Right atrium auricular region (tissue), 2 donors: ENCODE measurements at regions not wholly inside any gene's neighbourhood (a gene's known extent, or its start where the extent isn't known, plus 50 kb on each side); places are given as distances from the start of the nearest gene placed in this dataset.

Experiments
- DNase-seq: peaks from one replicate; pipeline ENCODE4 v3.0.0-alpha.2; 2019; ENCODE audit warnings: low spot score
- H3K27ac ChIP-seq, 2 donors: fragments of 200-600 bp; sonication (generic); 1 replicate in 1 of 2; 2 replicates in 1 of 2; pipeline ENCODE4 v1.5.1; 2016 to 2019
- H3K27me3 ChIP-seq, 2 donors: fragments of 200-600 bp; sonication (generic); one replicate each; pipeline versions ENCODE4 v1.5.1 to v1.6.0; 2017 to 2019
- H3K36me3 ChIP-seq: fragments of 200-600 bp; sonication (generic); one replicate; pipeline ENCODE4 v1.5.1; 2016
- H3K4me1 ChIP-seq, 2 donors: fragments of 200-600 bp; sonication (generic); one replicate each; pipeline versions ENCODE4 v1.5.1 to v1.6.0; 2017 to 2019
- H3K4me3 ChIP-seq, 2 donors: fragments of 200-600 bp; sonication (generic); 1 replicate in 1 of 2; 2 replicates in 1 of 2; pipeline ENCODE4 v1.5.1; 2017 to 2019; ENCODE audit warnings: mild to moderate bottlenecking in 1 of 2, moderate library complexity in 1 of 2
- H3K9me3 ChIP-seq, 2 donors: fragments of 200-600 bp; sonication (generic); one replicate each; pipeline ENCODE4 v1.5.1; 2019
- CTCF ChIP-seq, 2 donors: fragments of 200-600 bp; sonication (generic); IDR thresholded peaks; one replicate each; pipeline ENCODE4 v1.5.1; 2019; ENCODE audit warnings: antibody characterized with exemption in 2 of 2

GRCh38 chr5:74113927-74114326, 487.9 kb downstream of the ARHGEF28 start:
- TF ChIP-seq CTCF (IDR thresholded peaks at IDR 0.05) = no peak
- H3K4me3 ChIP-seq = no peak overlapping the region
- H3K36me3 ChIP-seq = no peaks in the 10 kb centered on the region
- H3K27ac ChIP-seq = no peak overlapping the region
- peaks cover 0 to 10% of the 10 kb centered on the region in 2 donors for H3K9me3 ChIP-seq
- no peaks in the 10 kb centered on the region for H3K4me1 ChIP-seq
- H3K27me3 ChIP-seq = no peaks in the 10 kb centered on the region
- DNase-seq = no peak

- Histone ChIP-seq H3K27ac (no peak overlapping the region), H3K4me1 (no peaks in the 10 kb centered on the region), H3K36me3 (no peaks in the 10 kb centered on the region), H3K9me3 (peaks cover 0 to 4% of the 10 kb centered on the region in 2 donors), H3K27me3 (no peaks in the 10 kb centered on the region), H3K4me3 (no peak overlapping the region)
- TF ChIP-seq CTCF (IDR thresholded peaks at IDR 0.05) = no peak
- DNase-seq = no peak
These were observed 487.2 kb downstream of the ARHGEF28 start for GRCh38 chr5:74113196-74113540.

GRCh38 chr5:74112372-74113195, 486.6 kb downstream of the ARHGEF28 start:
- H3K4me3 ChIP-seq = no peak overlapping the region
- TF ChIP-seq CTCF (IDR thresholded peaks at IDR 0.05) = no peak
- H3K27me3 ChIP-seq = no peaks in the 10 kb centered on the region
- H3K36me3 ChIP-seq = no peaks in the 10 kb centered on the region
- H3K9me3 ChIP-seq = no peaks in the 10 kb centered on the region
- H3K27ac ChIP-seq = no peak overlapping the region
- H3K4me1 ChIP-seq = no peaks in the 10 kb centered on the region
- DNase-seq = no peak

- no peak overlapping the region for H3K27ac ChIP-seq
- H3K4me3 ChIP-seq = no peak overlapping the region
- no peak for DNase-seq
- H3K9me3 ChIP-seq = no peaks in the 10 kb centered on the region
- no peaks in the 10 kb centered on the region for H3K36me3 ChIP-seq
- no peaks in the 10 kb centered on the region for H3K4me1 ChIP-seq
- no peak for TF ChIP-seq CTCF (IDR thresholded peaks at IDR 0.05)
- H3K27me3 ChIP-seq = no peaks in the 10 kb centered on the region
These were observed 485.8 kb downstream of the ARHGEF28 start for GRCh38 chr5:74111764-74112163.

GRCh38 chr5:74109344-74109743, 483.3 kb downstream of the ARHGEF28 start:
- TF ChIP-seq CTCF (IDR thresholded peaks at IDR 0.05) = no peak
- H3K27ac ChIP-seq = no peak overlapping the region

GRCh38 chr5:74107899-74108298, 481.9 kb downstream of the ARHGEF28 start:
- peaks cover 0 to 20% of the 10 kb centered on the region in 2 donors for H3K4me1 ChIP-seq
- H3K36me3 ChIP-seq = no peaks in the 10 kb centered on the region
- TF ChIP-seq CTCF (IDR thresholded peaks at IDR 0.05) = no peak
- H3K27me3 ChIP-seq = no peaks in the 10 kb centered on the region
- no peaks in the 10 kb centered on the region for H3K9me3 ChIP-seq
- H3K4me3 ChIP-seq = no peak overlapping the region
- peak overlapping the region in 1 of 2 donors; percentile 65 for H3K27ac ChIP-seq
- peak; percentile 61 for DNase-seq

More at GRCh38 chr5:74109344-74109743, 483.3 kb downstream of the ARHGEF28 start:
- no peak overlapping the region for H3K4me3 ChIP-seq
- H3K36me3 ChIP-seq = no peaks in the 10 kb centered on the region
- H3K9me3 ChIP-seq = no peaks in the 10 kb centered on the region
- H3K4me1 ChIP-seq = peaks cover 0 to 12% of the 10 kb centered on the region in 2 donors
- no peak for DNase-seq
- H3K27me3 ChIP-seq = no peaks in the 10 kb centered on the region
